ENCODE measurements at regions not wholly inside any gene's neighbourhood (a gene's known extent, or its start where the extent isn't known, plus 50 kb on each side); places are given as distances from the start of the nearest gene placed in this dataset.

DNA sequence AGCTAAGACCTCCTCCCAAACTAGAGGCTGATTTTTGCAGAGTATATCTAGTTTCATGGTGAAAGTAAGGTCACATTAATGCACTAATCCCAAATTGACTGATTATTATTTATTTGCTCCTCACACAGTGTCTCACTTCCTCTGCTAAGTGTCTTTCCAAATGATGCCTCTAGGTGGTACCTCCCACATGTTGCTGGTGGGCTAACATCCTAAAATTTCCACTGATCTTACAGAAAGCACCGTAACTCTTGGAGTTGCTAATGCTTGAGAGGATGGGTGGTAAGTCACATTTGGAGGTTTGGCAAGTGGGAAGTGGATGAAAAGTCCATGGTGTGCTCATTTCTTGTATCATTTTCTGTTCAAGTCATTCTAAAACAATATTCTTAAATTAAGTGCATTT lies 428.7 kb upstream of the GYPC start:
- no peak for TF ChIP-seq POLR2A (IDR thresholded peaks at IDR 0.05)
- TF ChIP-seq, protein P1, sequence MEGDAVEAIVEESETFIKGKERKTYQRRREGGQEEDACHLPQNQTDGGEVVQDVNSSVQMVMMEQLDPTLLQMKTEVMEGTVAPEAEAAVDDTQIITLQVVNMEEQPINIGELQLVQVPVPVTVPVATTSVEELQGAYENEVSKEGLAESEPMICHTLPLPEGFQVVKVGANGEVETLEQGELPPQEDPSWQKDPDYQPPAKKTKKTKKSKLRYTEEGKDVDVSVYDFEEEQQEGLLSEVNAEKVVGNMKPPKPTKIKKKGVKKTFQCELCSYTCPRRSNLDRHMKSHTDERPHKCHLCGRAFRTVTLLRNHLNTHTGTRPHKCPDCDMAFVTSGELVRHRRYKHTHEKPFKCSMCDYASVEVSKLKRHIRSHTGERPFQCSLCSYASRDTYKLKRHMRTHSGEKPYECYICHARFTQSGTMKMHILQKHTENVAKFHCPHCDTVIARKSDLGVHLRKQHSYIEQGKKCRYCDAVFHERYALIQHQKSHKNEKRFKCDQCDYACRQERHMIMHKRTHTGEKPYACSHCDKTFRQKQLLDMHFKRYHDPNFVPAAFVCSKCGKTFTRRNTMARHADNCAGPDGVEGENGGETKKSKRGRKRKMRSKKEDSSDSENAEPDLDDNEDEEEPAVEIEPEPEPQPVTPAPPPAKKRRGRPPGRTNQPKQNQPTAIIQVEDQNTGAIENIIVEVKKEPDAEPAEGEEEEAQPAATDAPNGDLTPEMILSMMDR (IDR thresholded peaks at IDR 0.05): no peak
